SK-N-SH (cell line): ENCODE measurements at regions not wholly inside any gene's neighbourhood (a gene's known extent, or its start where the extent isn't known, plus 50 kb on each side); places are given as distances from the start of the nearest gene placed in this dataset.

Experiments
- CTCF ChIA-PET: fragments of 300-600, 350-600 bp; formaldehyde crosslinking; extraction: SDS; loops from one replicate; lab custom pipeline; 2021; lab: Yijun Ruan, JAX
- POLR2A ChIA-PET: fragments of 350-600 bp; sonication (Branson Sonifier 250); formaldehyde crosslinking; extraction: SDS; loops from one replicate; lab custom pipeline; 2020; ENCODE audit warnings: antibody characterized with exemption, inconsistent platforms; lab: Yijun Ruan, JAX
- DNase-seq: peaks from one replicate; pipeline ENCODE4 v3.0.0; 2012
- H2AFZ ChIP-seq: fragments of 200-600 bp; sonication (generic); 2 replicates; pipeline ENCODE4 v1.8.1; 2016; ENCODE audit warnings: antibody characterized with exemption, mild to moderate bottlenecking, low read depth
- H3F3A ChIP-seq: fragments of 200-600 bp; sonication (generic); replicated peaks from 2 replicates; pipeline ENCODE3; 2016; ENCODE audit warnings: antibody characterized with exemption, mild to moderate bottlenecking; ENCODE audit not compliant: insufficient read depth
- H3K27ac ChIP-seq, 2 experiments: fragments of 200-500 bp in 1 of 2; fragments of 200-600 bp in 1 of 2; sonication (Bioruptor generic) in 1 of 2; sonication (generic), shearing (Covaris generic) in 1 of 2; 2 replicates each; pipeline versions ENCODE4 v1.5.1 to v1.6.1; 2014 to 2016; ENCODE audit warnings: low read depth in 2 of 2, inconsistent platforms in 1 of 2, low read length in 1 of 2, mild to moderate bottlenecking in 1 of 2, mixed read lengths in 1 of 2
- H3K27me3 ChIP-seq: fragments of 200-600 bp; sonication (generic), shearing (Covaris generic); 2 replicates; pipeline ENCODE4 v1.6.1; 2016; ENCODE audit warnings: mixed run types; ENCODE audit not compliant: insufficient read depth
- H3K36me3 ChIP-seq, 2 experiments: fragments of 200-500 bp in 1 of 2; fragments of 200-600 bp in 1 of 2; sonication (Bioruptor generic) in 1 of 2; sonication (generic) in 1 of 2; replicated peaks in 1 of 2; 2 replicates each; pipeline versions ENCODE3 to v1.5.1; 2014 to 2016; ENCODE audit warnings: low read length in 1 of 2, mild to moderate bottlenecking in 1 of 2; ENCODE audit not compliant: insufficient read depth in 2 of 2, control insufficient read depth in 1 of 2
- H3K4me1 ChIP-seq, 2 experiments: fragments of 200-500 bp in 1 of 2; fragments of 200-600 bp in 1 of 2; sonication (Bioruptor generic) in 1 of 2; sonication (generic), shearing (Covaris generic) in 1 of 2; 2 replicates each; pipeline versions ENCODE4 v1.5.1 to v1.6.1; 2014 to 2016; ENCODE audit warnings: low read depth in 1 of 2, low read length in 1 of 2, mixed run types in 1 of 2; ENCODE audit not compliant: insufficient read depth in 2 of 2, control insufficient read depth in 1 of 2
- H3K4me2 ChIP-seq: fragments of 200-600 bp; sonication (generic), shearing (Covaris generic); 2 replicates; pipeline ENCODE4 v1.6.1; 2017; ENCODE audit warnings: mixed run types
- H3K4me3 ChIP-seq, 2 experiments: fragments of 200-500 bp in 1 of 2; fragments of 200-600 bp in 1 of 2; sonication (Bioruptor generic) in 1 of 2; sonication (generic), shearing (Covaris generic) in 1 of 2; 2 replicates each; pipeline versions ENCODE4 v1.5.1 to v1.8.1; 2014 to 2016; ENCODE audit warnings: low read depth in 2 of 2, inconsistent platforms in 1 of 2, low read length in 1 of 2, mild to moderate bottlenecking in 1 of 2, mixed read lengths in 1 of 2, moderate library complexity in 1 of 2
- H3K79me2 ChIP-seq: fragments of 200-600 bp; sonication (generic); 2 replicates; pipeline ENCODE4 v1.8.1; 2017; ENCODE audit warnings: mild to moderate bottlenecking; ENCODE audit not compliant: insufficient read depth
- H3K9ac ChIP-seq: fragments of 200-600 bp; sonication (generic); 2 replicates; pipeline ENCODE4 v1.6.1; 2017; ENCODE audit warnings: mixed run types
- H3K9me2 ChIP-seq: fragments of 200-600 bp; sonication (generic); 2 replicates; pipeline ENCODE4 v1.6.1; 2017; ENCODE audit warnings: mixed run types
- H3K9me3 ChIP-seq: fragments of 200-600 bp; sonication (generic); 2 replicates; pipeline ENCODE4 v1.6.1; 2017; ENCODE audit warnings: mixed run types, mild to moderate bottlenecking, moderate library complexity
- H4K20me1 ChIP-seq: fragments of 200-600 bp; sonication (generic); 2 replicates; pipeline ENCODE4 v1.6.1; 2017; ENCODE audit warnings: mild to moderate bottlenecking, mixed run types; ENCODE audit not compliant: insufficient read depth
- CHD2 ChIP-seq: fragments of 150-350 bp; IDR thresholded peaks from 2 replicates; pipeline ENCODE4 v1.6.1; 2018; ENCODE audit warnings: low read length; ENCODE audit not compliant: partially characterized antibody
- CTCF ChIP-seq: fragments of 200-600 bp; sonication (generic); IDR thresholded peaks from 2 replicates; pipeline ENCODE4 v1.6.1; 2017; ENCODE audit warnings: antibody characterized with exemption, mild to moderate bottlenecking, moderate library complexity
- FOXM1 ChIP-seq: IDR thresholded peaks from 2 replicates; pipeline ENCODE4 v1.4.0; 2012; ENCODE audit warnings: low read depth, mild to moderate bottlenecking
- GABPA ChIP-seq: IDR thresholded peaks from 2 replicates; pipeline ENCODE4 v1.4.0; 2012; ENCODE audit warnings: low read depth, mild to moderate bottlenecking
- JUND ChIP-seq: IDR thresholded peaks from 2 replicates; pipeline ENCODE4 v1.4.0; 2012
- MAX ChIP-seq: IDR thresholded peaks from 2 replicates; pipeline ENCODE4 v1.4.0; 2012; ENCODE audit warnings: low read depth
- MEF2A ChIP-seq: IDR thresholded peaks from 2 replicates; pipeline ENCODE4 v1.4.0; 2012; ENCODE audit warnings: low read depth, borderline replicate concordance
- MXI1 ChIP-seq: IDR thresholded peaks from 2 replicates; pipeline ENCODE4 v1.6.1; 2012; ENCODE audit warnings: mild to moderate bottlenecking, low read depth, low read length, improper control_type of control experiment
- NFIC ChIP-seq: IDR thresholded peaks from 2 replicates; pipeline ENCODE4 v1.4.0; 2012; ENCODE audit warnings: borderline replicate concordance
- NRF1 ChIP-seq: IDR thresholded peaks from 2 replicates; pipeline ENCODE4 v1.6.1; 2012; ENCODE audit warnings: low read depth, mild to moderate bottlenecking, low read length
- PBX3 ChIP-seq: IDR thresholded peaks from 2 replicates; pipeline ENCODE4; 2012
- POLR2AphosphoS5 ChIP-seq: IDR thresholded peaks from 2 replicates; pipeline ENCODE4 v1.6.1; 2012; ENCODE audit warnings: low read depth, low read length
- RFX5 ChIP-seq: IDR thresholded peaks from 2 replicates; pipeline ENCODE4 v1.6.1; 2012; ENCODE audit warnings: mild to moderate bottlenecking, improper control_type of control experiment, low read length
- TEAD4 ChIP-seq: IDR thresholded peaks from 2 replicates; pipeline ENCODE4 v1.4.0; 2012; ENCODE audit warnings: mild to moderate bottlenecking, borderline replicate concordance; ENCODE audit not compliant: insufficient read depth
- ZBTB33 ChIP-seq: IDR thresholded peaks from 2 replicates; pipeline ENCODE4 v1.4.0; 2012; ENCODE audit warnings: low read depth, borderline replicate concordance
- WGBS: methylation state at CpG from one replicate; pipeline ENCODE4 v1.1.6; 2017; ENCODE audit warnings: low lambda C conversion rate; 5-methylcytosine and 5-hydroxymethylcytosine counted together

GRCh38 chr22:49350441-49351121 is 477.1 kb downstream of the BRD1 start:
- no peak overlapping the region for H3K27ac ChIP-seq
- H2AFZ ChIP-seq, result no peak overlapping the region
- H3F3A ChIP-seq, result no peaks in the 10 kb centered on the region
- DNase-seq, result no peak
- H3K9ac ChIP-seq, result no peak overlapping the region
- H3K4me3 ChIP-seq, result no peak overlapping the region
- H3K4me1 ChIP-seq, result no peaks in the 10 kb centered on the region; a peak in 1 of 4 replicates
- H3K27me3 ChIP-seq, result peaks cover 16% of the 10 kb centered on the region; the same call in 1 of the 2 replicates
- POLR2A ChIA-PET, result no interaction called here
- H3K79me2 ChIP-seq, result no peaks in the 10 kb centered on the region
- H3K4me2 ChIP-seq, result no peak overlapping the region
- H4K20me1 ChIP-seq, result no peaks in the 10 kb centered on the region
- H3K9me3 ChIP-seq, result no peaks in the 10 kb centered on the region
- TF ChIP-seq MXI1 (no peak), POLR2AphosphoS5 (no peak), MEF2A (no peak), JUND (no peak), PBX3 (no peak), CTCF (no peak), CHD2 (no peak), FOXM1 (no peak), MAX (no peak), ZBTB33 (no peak), TEAD4 (no peak), RFX5 (no peak), GABPA (no peak), NFIC (no peak), NRF1 (no peak)
- CTCF ChIA-PET, result no interaction called here
- 10% methylated on average over 11 of the region's 18 CpGs for WGBS
- no peaks in the 10 kb centered on the region for H3K36me3 ChIP-seq
- no peaks in the 10 kb centered on the region for H3K9me2 ChIP-seq
